ENCODE measurements at regions not wholly inside any gene's neighbourhood (a gene's known extent, or its start where the extent isn't known, plus 50 kb on each side); places are given as distances from the start of the nearest gene placed in this dataset.

- Histone ChIP-seq H3K27me3 (replicated peaks; ENCODE audit: insufficient read depth) (no peaks in the 10 kb centered on the region), H3K4me3 (no peak overlapping the region), H3K4me1 (replicated peaks) (no peaks in the 10 kb centered on the region), H3K27ac (no peak overlapping the region), H3K9me3 (no peaks in the 10 kb centered on the region), H3K36me3 (no peaks in the 10 kb centered on the region)
- no peak for DNase-seq (ENCODE audit: low spot score)
- 93% methylated on average over 4 of the region's 4 CpGs for WGBS
- no peak for TF ChIP-seq CTCF (IDR thresholded peaks at IDR 0.05)
- TF ChIP-seq POLR2A (IDR thresholded peaks at IDR 0.05): no peak
- no peak for TF ChIP-seq POLR2AphosphoS5 (IDR thresholded peaks at IDR 0.05)
- intact Hi-C loops (cut with DNase I): no loop called here
Observed at GRCh38 chr9:31840702-31841101, 543.7 kb upstream of the ACO1 start.

- no peak for DNase-seq (ENCODE audit: low spot score)
- no peak for TF ChIP-seq POLR2A (IDR thresholded peaks at IDR 0.05)
- no peak for TF ChIP-seq POLR2AphosphoS5 (IDR thresholded peaks at IDR 0.05)
- no peak for TF ChIP-seq CTCF (IDR thresholded peaks at IDR 0.05)
- Histone ChIP-seq H3K27me3 (replicated peaks; ENCODE audit: insufficient read depth) (no peaks in the 10 kb centered on the region), H3K4me1 (replicated peaks) (no peaks in the 10 kb centered on the region), H3K27ac (no peak overlapping the region), H3K9me3 (no peaks in the 10 kb centered on the region), H3K36me3 (no peaks in the 10 kb centered on the region), H3K4me3 (no peak overlapping the region)
- WGBS: 87% methylated on average over 1 of the region's 1 CpG
- intact Hi-C loops (cut with DNase I): no loop called here
Observed at GRCh38 chr9:31847963-31848362, 536.5 kb upstream of the ACO1 start.

- H3K9me3 ChIP-seq: no peaks in the 10 kb centered on the region
- no peaks in the 10 kb centered on the region for H3K36me3 ChIP-seq
- TF ChIP-seq POLR2A (IDR thresholded peaks at IDR 0.05): no peak
- no peak for TF ChIP-seq POLR2AphosphoS5 (IDR thresholded peaks at IDR 0.05)
- no peak for TF ChIP-seq CTCF (IDR thresholded peaks at IDR 0.05)
- no peak for DNase-seq (ENCODE audit: low spot score)
- H3K27me3 ChIP-seq (replicated peaks; ENCODE audit: insufficient read depth): no peaks in the 10 kb centered on the region
- 87% methylated on average over 19 of the region's 19 CpGs for WGBS
- intact Hi-C loops (cut with DNase I): no loop called here
- no peak overlapping the region for H3K4me3 ChIP-seq
- H3K4me1 ChIP-seq (replicated peaks): no peaks in the 10 kb centered on the region
- H3K27ac ChIP-seq: no peak overlapping the region
Observed at GRCh38 chr9:31848505-31849285, 535.7 kb upstream of the ACO1 start.

- 86% methylated on average over 3 of the region's 3 CpGs for WGBS
- H3K27ac ChIP-seq: no peak overlapping the region
- TF ChIP-seq POLR2AphosphoS5 (IDR thresholded peaks at IDR 0.05): no peak
- no peak for TF ChIP-seq CTCF (IDR thresholded peaks at IDR 0.05)
- no peak for TF ChIP-seq POLR2A (IDR thresholded peaks at IDR 0.05)
- no peak for DNase-seq (ENCODE audit: low spot score)
- no peaks in the 10 kb centered on the region for H3K36me3 ChIP-seq
- intact Hi-C loops (cut with DNase I): no loop called here
- H3K4me1 ChIP-seq (replicated peaks): no peaks in the 10 kb centered on the region
- H3K9me3 ChIP-seq: no peaks in the 10 kb centered on the region
- no peaks in the 10 kb centered on the region for H3K27me3 ChIP-seq (replicated peaks; ENCODE audit: insufficient read depth)
- no peak overlapping the region for H3K4me3 ChIP-seq
Observed at GRCh38 chr9:31854187-31854586, 530.3 kb upstream of the ACO1 start.

- Histone ChIP-seq H3K4me3 (no peak overlapping the region), H3K9me3 (no peaks in the 10 kb centered on the region), H3K4me1 (replicated peaks) (no peaks in the 10 kb centered on the region), H3K27me3 (replicated peaks; ENCODE audit: insufficient read depth) (no peaks in the 10 kb centered on the region), H3K27ac (no peak overlapping the region), H3K36me3 (no peaks in the 10 kb centered on the region)
- no peak for TF ChIP-seq CTCF (IDR thresholded peaks at IDR 0.05)
- DNase-seq (ENCODE audit: low spot score): no peak
- intact Hi-C loops (cut with DNase I): no loop called here
- WGBS: 88% methylated on average over 5 of the region's 5 CpGs
Observed at GRCh38 chr9:31868830-31869229, 515.6 kb upstream of the ACO1 start.

All from prostate gland (tissue), 2 donors.